Liver (tissue), 8 donors: ENCODE measurements at regions not wholly inside any gene's neighbourhood (a gene's known extent, or its start where the extent isn't known, plus 50 kb on each side); places are given as distances from the start of the nearest gene placed in this dataset.

Experiments
- DNase-seq: peaks from one replicate; pipeline ENCODE4 v3.0.0-alpha.2; 2017; ENCODE audit warnings: low spot score
- H3K27ac ChIP-seq, 2 donors: one replicate each; pipeline ENCODE4 v1.7.0; 2013; ENCODE audit warnings: inconsistent platforms in 2 of 2, low read length in 2 of 2, control low read depth in 1 of 2, low read depth in 1 of 2, mild to moderate bottlenecking in 1 of 2
- H3K27me3 ChIP-seq, 4 donors: one replicate each; pipeline versions ENCODE4 v1.6.1 to v1.7.0; 2013; ENCODE audit warnings: low read length in 3 of 4, inconsistent platforms in 1 of 4, mild to moderate bottlenecking in 1 of 4, moderate library complexity in 1 of 4; ENCODE audit not compliant: control insufficient read depth in 4 of 4, insufficient read depth in 4 of 4
- H3K36me3 ChIP-seq, 4 donors: one replicate each; pipeline versions ENCODE4 v1.6.1 to v1.7.0; 2013; ENCODE audit warnings: low read length in 3 of 4, mild to moderate bottlenecking in 3 of 4, low read depth in 1 of 4, moderate library complexity in 1 of 4; ENCODE audit not compliant: control insufficient read depth in 4 of 4, insufficient read depth in 3 of 4
- H3K4me1 ChIP-seq, 4 donors: one replicate each; pipeline versions ENCODE4 v1.6.1 to v1.7.0; 2013; ENCODE audit warnings: low read length in 3 of 4, mild to moderate bottlenecking in 3 of 4, moderate library complexity in 1 of 4; ENCODE audit not compliant: control insufficient read depth in 4 of 4, insufficient read depth in 4 of 4
- H3K4me3 ChIP-seq, 3 donors: one replicate each; pipeline versions ENCODE4 v1.6.1 to v1.7.0; 2013; ENCODE audit warnings: low read length in 3 of 3, control low read depth in 1 of 3, low read depth in 1 of 3, mild to moderate bottlenecking in 1 of 3
- H3K9ac ChIP-seq, 2 donors: one replicate each; pipeline ENCODE4 v1.7.0; 2013; ENCODE audit warnings: low read length in 2 of 2, mild to moderate bottlenecking in 2 of 2, moderate library complexity in 2 of 2, control low read depth in 1 of 2, low read depth in 1 of 2
- H3K9me3 ChIP-seq, 4 donors: one replicate each; pipeline versions ENCODE4 v1.6.1 to v1.7.0; 2013; ENCODE audit warnings: low read length in 3 of 4; ENCODE audit not compliant: control insufficient read depth in 4 of 4
- ATF3 ChIP-seq: IDR thresholded peaks from 2 replicates; pipeline ENCODE4 v1.6.1; 2016; ENCODE audit warnings: antibody characterized with exemption
- CTCF ChIP-seq: fragments of 150-350 bp; IDR thresholded peaks from 2 replicates; pipeline ENCODE4 v1.5.1; 2017; ENCODE audit warnings: improper control_type of control experiment, low read depth, low read length; ENCODE audit not compliant: missing input control
- EGR1 ChIP-seq, 2 donors: IDR thresholded peaks; 2 replicates each; pipeline ENCODE4 v1.6.1; 2016 to 2018; ENCODE audit warnings: antibody characterized with exemption in 2 of 2, low read depth in 2 of 2
- FOXA1 ChIP-seq: IDR thresholded peaks from 2 replicates; pipeline ENCODE4 v1.6.1; 2016; ENCODE audit warnings: antibody characterized with exemption
- FOXA2 ChIP-seq: IDR thresholded peaks from 2 replicates; pipeline ENCODE4 v1.6.1; 2016; ENCODE audit warnings: antibody characterized with exemption
- GABPA ChIP-seq, 2 donors: IDR thresholded peaks in 1 of 2; conservative IDR thresholded peaks in 1 of 2; 2 replicates each; pipeline ENCODE4 v1.6.1; 2016; ENCODE audit warnings: antibody characterized with exemption in 2 of 2, mild to moderate bottlenecking in 1 of 2, moderate library complexity in 1 of 2
- HNF4A ChIP-seq, 2 donors: conservative IDR thresholded peaks; 2 replicates each; pipeline ENCODE4 v1.6.1; 2016; ENCODE audit warnings: antibody characterized with exemption in 2 of 2, mild to moderate bottlenecking in 2 of 2
- HNF4G ChIP-seq: IDR thresholded peaks from 2 replicates; pipeline ENCODE4 v1.6.1; 2016; ENCODE audit warnings: antibody characterized with exemption
- JUND ChIP-seq, 2 donors: IDR thresholded peaks; 2 replicates each; pipeline ENCODE4 v1.6.1; 2016; ENCODE audit warnings: antibody characterized with exemption in 2 of 2
- MAX ChIP-seq: IDR thresholded peaks from 2 replicates; pipeline ENCODE4 v1.6.1; 2016; ENCODE audit warnings: antibody characterized with exemption
- NR2F2 ChIP-seq: IDR thresholded peaks from 2 replicates; pipeline ENCODE4 v1.6.1; 2016; ENCODE audit warnings: antibody characterized with exemption
- RAD21 ChIP-seq, 2 donors: IDR thresholded peaks; 2 replicates each; pipeline ENCODE4 v1.6.1; 2016; ENCODE audit warnings: antibody characterized with exemption in 2 of 2, mild to moderate bottlenecking in 2 of 2
- REST ChIP-seq: IDR thresholded peaks from 2 replicates; pipeline ENCODE4 v1.6.1; 2016; ENCODE audit warnings: antibody characterized with exemption, mild to moderate bottlenecking
- RXRA ChIP-seq, 2 donors: IDR thresholded peaks; 2 replicates each; pipeline ENCODE4 v1.6.1; 2017 to 2018; ENCODE audit warnings: antibody characterized with exemption in 2 of 2, mild to moderate bottlenecking in 1 of 2
- SP1 ChIP-seq: IDR thresholded peaks from 2 replicates; pipeline ENCODE4 v1.6.1; 2018; ENCODE audit warnings: antibody characterized with exemption, mild to moderate bottlenecking
- TAF1 ChIP-seq: conservative IDR thresholded peaks from 2 replicates; pipeline ENCODE4 v1.6.1; 2016; ENCODE audit warnings: antibody characterized with exemption, mild to moderate bottlenecking
- YY1 ChIP-seq: IDR thresholded peaks from 2 replicates; pipeline ENCODE4 v1.6.1; 2016; ENCODE audit warnings: antibody characterized with exemption, mild to moderate bottlenecking
- ZBTB33 ChIP-seq: IDR thresholded peaks from 2 replicates; pipeline ENCODE4 v1.6.1; 2016; ENCODE audit warnings: antibody characterized with exemption
- WGBS: extraction: QIAGEN DNeasy Blood & Tissue Kit; methylation state at CpG from one replicate; pipeline ENCODE4 v1.1.7; 2013; 5-methylcytosine and 5-hydroxymethylcytosine counted together
- donor health status: healthy.
- donor health status: healthy.
- donor health status: healthy.
- donor health status: healthy.
- donor health status: healthy.

GRCh38 chr11:37533087-37533486 is 935.1 kb upstream of the RAG2 start:
- Histone ChIP-seq H3K4me3 (no peak overlapping the region), H3K36me3 (no peaks in the 10 kb centered on the region), H3K9ac (no peak overlapping the region), H3K9me3 (peaks cover 0 to 11% (median 5%) of the 10 kb centered on the region in 4 donors), H3K4me1 (no peaks in the 10 kb centered on the region), H3K27ac (no peak overlapping the region), H3K27me3 (no peaks in the 10 kb centered on the region)
- TF ChIP-seq HNF4G (no peak), ATF3 (no peak), TAF1 (no peak), SP1 (no peak), RXRA (IDR thresholded peaks at IDR 0.05) (no peak), EGR1 (IDR thresholded peaks at IDR 0.05; ENCODE audit: low read depth in 2 of 2) (no peak), JUND (IDR thresholded peaks at IDR 0.05) (no peak), REST (no peak), FOXA1 (no peak), YY1 (no peak), CTCF (no peak), NR2F2 (no peak)
- no peak for DNase-seq
- WGBS = 71% methylated on average over 2 of the region's 2 CpGs

GRCh38 chr11:37532271-37532670 is 934.2 kb upstream of the RAG2 start:
- TF ChIP-seq HNF4G (no peak), YY1 (no peak), REST (no peak), NR2F2 (no peak), MAX (no peak), RAD21 (IDR thresholded peaks at IDR 0.05) (no peak), GABPA (IDR thresholded peaks at IDR 0.05 in 1 of 2, conservative IDR thresholded peaks at IDR 0.05 in 1 of 2) (no peak), ZBTB33 (no peak), RXRA (IDR thresholded peaks at IDR 0.05) (no peak), CTCF (no peak), ATF3 (no peak), EGR1 (IDR thresholded peaks at IDR 0.05; ENCODE audit: low read depth in 2 of 2) (no peak), FOXA2 (no peak), HNF4A (conservative IDR thresholded peaks at IDR 0.05) (no peak), SP1 (no peak)
- Histone ChIP-seq H3K4me1 (no peaks in the 10 kb centered on the region), H3K9ac (no peak overlapping the region), H3K36me3 (no peaks in the 10 kb centered on the region), H3K27me3 (no peaks in the 10 kb centered on the region), H3K27ac (no peak overlapping the region), H3K9me3 (peaks cover 0 to 11% (median 5%) of the 10 kb centered on the region in 4 donors), H3K4me3 (no peak overlapping the region)
- 73% methylated on average over 2 of the region's 2 CpGs for WGBS
- no peak for DNase-seq
